ENCODE measurements at regions not wholly inside any gene's neighbourhood (a gene's known extent, or its start where the extent isn't known, plus 50 kb on each side); places are given as distances from the start of the nearest gene placed in this dataset.

GRCh38 chr9:118596374-118597015 is 772.7 kb downstream of the BRINP1 start:
- DNase-seq = no peak

- no peak for DNase-seq
Observed at GRCh38 chr9:118606668-118607067, 762.6 kb downstream of the BRINP1 start.

GRCh38 chr9:118609355-118610044 is 759.7 kb downstream of the BRINP1 start:
- DNase-seq = no peak

GRCh38 chr9:118612201-118612600 is 757.0 kb downstream of the BRINP1 start:
- no peak for DNase-seq

- DNase-seq = no peak
Observed at GRCh38 chr9:118613996-118614395, 755.2 kb downstream of the BRINP1 start.

GRCh38 chr9:118618084-118618483 is 751.2 kb downstream of the BRINP1 start:
- DNase-seq = no peak

- no peak for DNase-seq
Observed at GRCh38 chr9:118618849-118619248, 750.4 kb downstream of the BRINP1 start.

GRCh38 chr9:118624608-118625007 is 744.6 kb downstream of the BRINP1 start:
- no peak for DNase-seq

- DNase-seq = no peak
Observed at GRCh38 chr9:118630079-118630478, 739.2 kb downstream of the BRINP1 start.

GRCh38 chr9:118630931-118631595 is 738.2 kb downstream of the BRINP1 start:
- no peak for DNase-seq

GRCh38 chr9:118631956-118632355 is 737.3 kb downstream of the BRINP1 start:
- no peak for DNase-seq

- DNase-seq = no peak
Observed at GRCh38 chr9:118635416-118635815, 733.8 kb downstream of the BRINP1 start.

GRCh38 chr9:118637681-118638080 is 731.6 kb downstream of the BRINP1 start:
- DNase-seq = no peak

- no peak for DNase-seq
Observed at GRCh38 chr9:118640836-118641560, 728.2 kb downstream of the BRINP1 start.

- no peak for DNase-seq
Observed at GRCh38 chr9:118643118-118643517, 726.1 kb downstream of the BRINP1 start.

GRCh38 chr9:118644066-118644465 is 725.2 kb downstream of the BRINP1 start:
- no peak for DNase-seq

GRCh38 chr9:118647331-118647730 is 721.9 kb downstream of the BRINP1 start:
- no peak for DNase-seq

GRCh38 chr9:118650417-118650816 is 718.8 kb downstream of the BRINP1 start:
- DNase-seq = no peak

- DNase-seq = no peak
Observed at GRCh38 chr9:118651511-118651910, 717.7 kb downstream of the BRINP1 start.

GRCh38 chr9:118652258-118652657 is 717.0 kb downstream of the BRINP1 start:
- no peak for DNase-seq

- DNase-seq = no peak
Observed at GRCh38 chr9:118652912-118653311, 716.3 kb downstream of the BRINP1 start.

GRCh38 chr9:118659011-118659410 is 710.2 kb downstream of the BRINP1 start:
- no peak for DNase-seq

GRCh38 chr9:118665226-118665919 is 703.9 kb downstream of the BRINP1 start:
- DNase-seq = no peak

Measured in inflammatory macrophage treated with lipopolysaccharide for 4 hours (primary cell).